ENCODE measurements at regions not wholly inside any gene's neighbourhood (a gene's known extent, or its start where the extent isn't known, plus 50 kb on each side); places are given as distances from the start of the nearest gene placed in this dataset.
"Not testable (repeated sequence)": the region's sequence is repeated elsewhere in the genome, so short reads cannot be mapped to it uniquely, and the experiment has no call there.

DNA sequence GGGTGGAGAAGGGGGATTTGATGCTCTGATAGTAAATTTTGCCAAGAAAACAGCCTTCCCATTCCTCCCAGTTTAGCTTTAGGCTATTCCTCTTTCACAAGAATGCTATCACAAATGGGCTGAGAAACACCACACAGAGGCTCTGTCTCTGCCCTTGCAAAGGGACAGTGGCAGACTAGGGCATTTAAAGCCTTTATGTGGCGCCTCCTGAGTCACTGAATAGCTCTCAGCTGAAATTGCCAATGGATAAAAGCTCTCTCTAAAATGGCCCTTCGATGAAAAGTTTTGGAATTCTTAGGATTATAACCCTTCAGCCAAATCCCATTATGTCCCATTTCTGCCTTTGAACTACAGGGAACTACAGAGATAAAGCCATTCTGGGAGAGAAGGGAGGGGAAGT, 1000.4 kb downstream of the ADGRL2 start:
- no peak overlapping the region for H3K4me3 ChIP-seq (ENCODE audit: low read length)
- TF ChIP-seq ZNF274 (IDR thresholded peaks at IDR 0.05; ENCODE audit: low read depth, low read length): no peak

GRCh38 chr1:82800721-82801120, 1000.0 kb downstream of the ADGRL2 start:
- TF ChIP-seq ZNF274 (IDR thresholded peaks at IDR 0.05; ENCODE audit: low read depth, low read length): no peak
- no peak overlapping the region for H3K4me3 ChIP-seq (ENCODE audit: low read length)

DNA sequence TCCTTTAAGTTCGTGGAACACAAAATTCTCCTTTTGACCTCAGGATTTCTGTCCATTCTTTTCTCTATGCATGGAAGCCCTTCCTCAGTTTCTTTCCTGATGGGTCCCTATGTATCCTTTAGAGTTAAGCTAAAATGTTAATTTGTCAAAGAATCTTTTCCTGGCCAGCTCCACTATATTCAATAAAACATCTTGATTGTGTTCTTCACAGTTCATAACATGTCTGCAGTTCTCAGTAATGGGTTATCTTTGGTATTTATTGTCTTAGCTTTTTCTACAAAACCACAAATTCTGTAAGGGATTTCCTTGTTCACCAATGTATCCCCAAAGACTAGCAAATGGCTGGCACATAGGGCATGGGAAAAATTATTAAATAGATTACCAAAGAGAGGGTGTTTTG, 998.5 kb downstream of the ADGRL2 start:
- TF ChIP-seq ZNF274 (IDR thresholded peaks at IDR 0.05; ENCODE audit: low read depth, low read length): no peak

DNA sequence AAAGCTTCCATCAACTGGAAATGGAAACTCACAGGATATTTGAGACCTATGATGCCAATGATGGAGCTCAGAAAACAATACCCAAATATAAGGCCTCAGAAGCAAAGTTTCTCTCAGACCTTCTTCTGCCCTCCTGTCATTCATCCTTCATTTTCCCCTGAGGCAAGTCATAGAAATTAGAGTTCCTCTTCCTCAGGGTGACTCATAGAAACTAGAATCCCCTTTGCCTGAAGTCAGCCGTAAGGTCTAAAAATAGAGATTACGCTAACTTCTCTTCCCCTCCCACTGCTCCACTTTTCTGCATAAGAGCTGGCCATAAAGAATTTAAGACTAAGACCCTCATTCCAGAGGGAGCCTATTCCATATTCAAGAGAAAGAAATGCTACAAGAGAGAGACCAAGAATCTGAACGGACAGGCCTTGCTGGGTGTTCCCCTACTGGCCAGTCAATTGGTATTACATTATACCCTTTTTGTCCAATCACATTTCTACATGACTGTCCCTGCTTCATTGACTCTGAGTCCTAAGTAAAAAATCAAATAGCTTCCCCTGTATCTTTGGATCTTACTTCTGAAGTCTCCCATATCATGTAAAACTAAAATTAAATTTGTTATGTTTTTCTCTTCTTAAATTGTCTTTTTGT, 994.9 kb downstream of the ADGRL2 start:
- H3K4me3 ChIP-seq (ENCODE audit: low read length): no peak overlapping the region

More for the DNA sequence above, 998.5 kb downstream of the ADGRL2 start:
- H3K4me3 ChIP-seq (ENCODE audit: low read length): no peak overlapping the region

DNA sequence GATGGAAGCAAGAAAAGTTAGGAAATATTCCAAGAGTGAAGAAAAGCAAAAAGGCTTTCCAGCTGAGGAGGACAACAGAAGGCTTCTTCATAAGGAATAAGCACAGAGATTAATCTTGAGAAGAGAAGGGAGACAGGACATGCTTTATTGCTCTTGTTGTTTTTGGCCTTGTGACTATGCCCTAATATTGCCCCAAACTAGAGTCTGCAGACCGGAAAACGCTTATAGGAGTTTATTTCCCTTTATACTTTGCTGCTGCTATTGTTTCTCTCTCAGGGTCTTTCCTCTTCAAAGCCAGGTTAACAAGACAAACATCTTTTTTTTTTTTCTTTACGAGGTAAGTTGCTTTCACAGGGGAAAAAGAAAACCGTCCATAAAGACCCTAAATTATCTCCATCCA, 991.4 kb downstream of the ADGRL2 start:
- no peak for TF ChIP-seq ZNF274 (IDR thresholded peaks at IDR 0.05; ENCODE audit: low read depth, low read length)
- no peak overlapping the region for H3K4me3 ChIP-seq (ENCODE audit: low read length)

More for the DNA sequence above, 994.9 kb downstream of the ADGRL2 start:
- no peak for TF ChIP-seq ZNF274 (IDR thresholded peaks at IDR 0.05; ENCODE audit: low read depth, low read length)

DNA sequence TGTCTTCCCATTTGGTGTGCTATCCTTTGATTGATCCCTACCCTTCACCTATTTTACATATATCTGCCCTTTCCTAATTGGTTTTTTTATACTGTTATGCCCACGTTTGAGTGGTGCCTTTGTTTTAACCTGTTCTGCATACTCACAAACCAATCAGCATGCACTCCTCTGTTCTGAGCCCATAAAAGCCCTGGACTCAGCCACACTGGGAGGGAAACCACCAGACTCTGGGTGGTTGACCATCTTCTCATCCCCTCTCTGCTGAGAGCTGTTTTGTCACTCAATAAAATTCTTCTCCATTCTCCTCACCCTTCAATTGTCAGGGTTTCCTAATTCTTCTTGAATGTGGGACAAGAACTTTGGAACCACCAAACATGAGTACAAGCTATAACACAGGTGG, 989.8 kb downstream of the ADGRL2 start:
- H3K4me3 ChIP-seq (ENCODE audit: low read length): no peak overlapping the region

GRCh38 chr1:82788660-82789059, 987.9 kb downstream of the ADGRL2 start:
- no peak for TF ChIP-seq ZNF274 (IDR thresholded peaks at IDR 0.05; ENCODE audit: low read depth, low read length)
- H3K4me3 ChIP-seq (ENCODE audit: low read length): no peak overlapping the region

More for the DNA sequence above, 989.8 kb downstream of the ADGRL2 start:
- no peak for TF ChIP-seq ZNF274 (IDR thresholded peaks at IDR 0.05; ENCODE audit: low read depth, low read length)

DNA sequence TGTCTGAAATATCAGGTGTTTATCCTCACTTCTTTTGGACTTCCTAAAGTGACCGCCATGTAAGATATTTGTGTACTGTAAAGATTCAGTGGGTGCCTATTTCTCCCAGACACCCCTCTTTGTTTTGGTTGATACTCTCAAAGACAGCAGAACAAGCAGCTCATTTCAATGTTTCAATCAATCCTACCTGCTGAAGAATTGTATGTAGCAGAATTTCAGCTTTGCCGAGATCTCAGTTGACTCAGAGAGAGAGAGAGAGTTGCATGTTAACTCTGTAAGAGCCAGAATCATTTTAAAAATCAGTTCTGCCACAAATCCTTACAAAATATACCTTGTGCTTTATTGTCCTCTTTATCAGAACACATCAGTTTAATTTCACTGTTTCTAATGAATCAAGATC, 987.3 kb downstream of the ADGRL2 start:
- H3K4me3 ChIP-seq (ENCODE audit: low read length): no peak overlapping the region
- TF ChIP-seq ZNF274 (IDR thresholded peaks at IDR 0.05; ENCODE audit: low read depth, low read length): no peak

- H3K4me3 ChIP-seq (ENCODE audit: low read length): no peak overlapping the region
- TF ChIP-seq ZNF274 (IDR thresholded peaks at IDR 0.05; ENCODE audit: low read depth, low read length): no peak
These were observed 986.1 kb downstream of the ADGRL2 start for GRCh38 chr1:82786883-82787282.

DNA sequence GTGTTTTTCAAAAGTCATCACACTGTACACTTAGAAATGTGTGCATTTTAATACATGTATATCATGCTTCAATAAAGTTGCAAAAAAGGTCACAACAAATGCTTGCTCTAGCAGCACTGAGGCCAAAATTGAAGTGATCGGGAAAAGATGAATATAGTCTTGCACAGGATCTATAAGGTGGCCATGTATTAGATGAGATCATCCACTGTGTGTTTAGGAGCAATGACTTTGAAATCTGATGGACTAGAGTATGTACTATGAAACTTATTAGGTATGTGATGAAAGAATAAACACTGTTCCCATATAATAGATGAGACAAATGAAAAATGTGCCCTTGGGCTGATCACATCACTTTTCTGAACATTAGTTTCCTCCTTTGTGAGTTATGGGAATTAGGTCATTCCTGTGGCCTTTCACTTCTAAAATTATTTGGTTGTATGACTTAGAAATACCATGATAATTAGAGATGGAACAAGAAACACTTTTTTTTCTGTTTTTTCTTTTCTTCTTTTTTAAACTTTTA, 984.6 kb downstream of the ADGRL2 start:
- H3K4me3 ChIP-seq (ENCODE audit: low read length): no peak overlapping the region
- no peak for TF ChIP-seq ZNF274 (IDR thresholded peaks at IDR 0.05; ENCODE audit: low read depth, low read length)

DNA sequence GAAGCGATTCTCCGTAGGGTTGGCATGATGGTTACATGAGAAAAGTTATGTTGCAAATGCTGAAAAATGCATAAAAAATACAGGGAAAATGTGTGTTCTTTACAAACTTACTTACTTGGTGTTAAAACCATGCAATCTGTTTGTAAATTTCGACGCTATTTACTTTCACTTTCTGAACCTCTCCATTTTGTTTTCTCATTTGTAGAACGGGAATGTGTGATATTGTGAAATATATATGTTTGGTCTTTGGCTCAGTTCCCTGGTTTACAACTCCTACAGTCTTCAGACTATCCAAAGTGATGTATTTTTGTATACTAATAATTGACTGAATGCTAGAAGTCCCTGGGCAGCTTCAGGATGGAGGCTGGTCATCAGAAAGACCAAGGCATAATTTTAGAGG, 982.3 kb downstream of the ADGRL2 start:
- no peak for TF ChIP-seq ZNF274 (IDR thresholded peaks at IDR 0.05; ENCODE audit: low read depth, low read length)
- H3K4me3 ChIP-seq (ENCODE audit: low read length): no peak overlapping the region

- H3K4me3 ChIP-seq (ENCODE audit: low read length): no peak overlapping the region
- no peak for TF ChIP-seq ZNF274 (IDR thresholded peaks at IDR 0.05; ENCODE audit: low read depth, low read length)
These were observed 981.9 kb downstream of the ADGRL2 start for GRCh38 chr1:82782599-82782998.

- no peak for TF ChIP-seq ZNF274 (IDR thresholded peaks at IDR 0.05; ENCODE audit: low read depth, low read length)
- H3K4me3 ChIP-seq (ENCODE audit: low read length): no peak overlapping the region
These were observed 977.9 kb downstream of the ADGRL2 start for GRCh38 chr1:82778612-82779011.

DNA sequence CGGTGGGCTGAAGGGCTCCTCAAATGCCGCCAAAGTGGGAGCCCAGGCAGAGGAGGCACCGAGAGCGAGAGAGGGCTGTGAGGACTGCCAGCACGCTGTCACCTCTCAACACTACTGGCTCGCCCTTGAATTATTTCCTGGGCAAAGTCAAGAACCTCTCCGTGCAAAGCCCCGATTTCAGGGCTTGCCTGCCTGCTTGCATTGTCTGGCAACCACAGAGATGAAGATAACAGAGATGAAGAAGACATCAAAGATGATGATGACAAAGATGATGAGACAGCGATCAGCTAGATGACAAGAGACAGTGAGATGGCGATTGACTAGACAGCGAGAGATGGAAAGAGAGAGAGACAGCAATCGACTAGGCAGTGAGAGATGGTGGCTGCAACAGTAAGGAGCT, 976.5 kb downstream of the ADGRL2 start:
- no peak overlapping the region for H3K4me3 ChIP-seq (ENCODE audit: low read length)
- TF ChIP-seq ZNF274 (IDR thresholded peaks at IDR 0.05; ENCODE audit: low read depth, low read length): no peak

DNA sequence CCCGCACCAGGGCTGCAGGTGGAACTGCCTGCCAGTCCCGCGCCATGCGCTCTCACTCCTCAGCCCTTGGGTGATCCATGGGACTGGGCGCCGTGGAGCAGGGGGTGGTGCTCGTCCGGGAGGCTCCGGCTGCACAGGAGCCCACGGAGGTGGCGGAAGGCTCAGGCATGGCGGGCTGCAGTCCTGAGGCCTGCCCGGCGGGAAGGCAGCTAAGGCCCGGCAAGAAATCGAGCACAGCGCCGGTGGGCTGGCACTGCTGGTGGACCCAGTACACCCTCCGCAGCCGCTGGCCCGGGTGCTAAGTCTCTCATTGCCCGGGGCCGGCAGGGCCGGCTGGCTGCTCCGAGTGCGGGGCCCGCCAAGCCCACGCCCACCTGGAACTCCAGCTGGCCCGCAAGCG, 976.0 kb downstream of the ADGRL2 start:
- H3K4me3 ChIP-seq (ENCODE audit: low read length): not testable (repeated sequence)

Data from GM08714 (cell line).